H1 (cell line): ENCODE measurements at regions not wholly inside any gene's neighbourhood (a gene's known extent, or its start where the extent isn't known, plus 50 kb on each side); places are given as distances from the start of the nearest gene placed in this dataset.

ENCODE experiments used
- CHD2 ChIP-seq: IDR thresholded peaks from 2 replicates; pipeline ENCODE4 v1.6.1; 2012; ENCODE audit warnings: low read length, improper control_type of control experiment
- CHD7 ChIP-seq: fragments of 300-600 bp; sonication (generic); IDR thresholded peaks from 2 replicates; pipeline ENCODE4 v1.7.1; 2012; ENCODE audit warnings: low read length, moderate library complexity, mild to moderate bottlenecking, inconsistent platforms; ENCODE audit not compliant: insufficient replicate concordance
- GABPA ChIP-seq: IDR thresholded peaks from 2 replicates; pipeline ENCODE4 v1.6.1; 2011; ENCODE audit warnings: mild to moderate bottlenecking, low read length, moderate library complexity, borderline replicate concordance; ENCODE audit not compliant: insufficient read depth
- MAFK ChIP-seq: IDR thresholded peaks from 2 replicates; pipeline ENCODE4 v1.6.1; 2012; ENCODE audit warnings: low read depth, mild to moderate bottlenecking, improper control_type of control experiment, low read length
- RFX5 ChIP-seq: IDR thresholded peaks from 2 replicates; pipeline ENCODE4 v1.6.1; 2011; ENCODE audit warnings: low read depth, low read length, improper control_type of control experiment, borderline replicate concordance
- SAP30 ChIP-seq: fragments of 300-600 bp; sonication (generic); IDR thresholded peaks from 2 replicates; pipeline ENCODE4 v1.7.1; 2012; ENCODE audit warnings: low read length, moderate library complexity, mild to moderate bottlenecking, inconsistent platforms; ENCODE audit not compliant: insufficient read depth, insufficient replicate concordance
- SRF ChIP-seq: IDR thresholded peaks from 2 replicates; pipeline ENCODE4 v1.6.1; 2011; ENCODE audit warnings: mild to moderate bottlenecking, low read depth, low read length, moderate library complexity

- no peak for TF ChIP-seq CHD7
- TF ChIP-seq MAFK = no peak
- TF ChIP-seq CHD2 = no peak
- no peak for TF ChIP-seq SRF
- no peak for TF ChIP-seq RFX5
- TF ChIP-seq GABPA = no peak
- no peak for TF ChIP-seq SAP30
- TF ChIP-seq, all 59 proteins: peak for 0
Observed at GRCh38 chr5:4420681-4421080, 719.4 kb upstream of the ADAMTS16 start (continued).
